Activated effector memory CD4-positive, alpha-beta T cell treated with Interleukin-2 at 50 U/mL for 16 hours (primary cell): ENCODE measurements at regions not wholly inside any gene's neighbourhood (a gene's known extent, or its start where the extent isn't known, plus 50 kb on each side); places are given as distances from the start of the nearest gene placed in this dataset.
"Not testable (repeated sequence)": the region's sequence is repeated elsewhere in the genome, so short reads cannot be mapped to it uniquely, and the experiment has no call there.

ENCODE experiments used
- DNase-seq: peaks from one replicate; pipeline ENCODE4 v3.0.0-alpha.2; 2020

DNA sequence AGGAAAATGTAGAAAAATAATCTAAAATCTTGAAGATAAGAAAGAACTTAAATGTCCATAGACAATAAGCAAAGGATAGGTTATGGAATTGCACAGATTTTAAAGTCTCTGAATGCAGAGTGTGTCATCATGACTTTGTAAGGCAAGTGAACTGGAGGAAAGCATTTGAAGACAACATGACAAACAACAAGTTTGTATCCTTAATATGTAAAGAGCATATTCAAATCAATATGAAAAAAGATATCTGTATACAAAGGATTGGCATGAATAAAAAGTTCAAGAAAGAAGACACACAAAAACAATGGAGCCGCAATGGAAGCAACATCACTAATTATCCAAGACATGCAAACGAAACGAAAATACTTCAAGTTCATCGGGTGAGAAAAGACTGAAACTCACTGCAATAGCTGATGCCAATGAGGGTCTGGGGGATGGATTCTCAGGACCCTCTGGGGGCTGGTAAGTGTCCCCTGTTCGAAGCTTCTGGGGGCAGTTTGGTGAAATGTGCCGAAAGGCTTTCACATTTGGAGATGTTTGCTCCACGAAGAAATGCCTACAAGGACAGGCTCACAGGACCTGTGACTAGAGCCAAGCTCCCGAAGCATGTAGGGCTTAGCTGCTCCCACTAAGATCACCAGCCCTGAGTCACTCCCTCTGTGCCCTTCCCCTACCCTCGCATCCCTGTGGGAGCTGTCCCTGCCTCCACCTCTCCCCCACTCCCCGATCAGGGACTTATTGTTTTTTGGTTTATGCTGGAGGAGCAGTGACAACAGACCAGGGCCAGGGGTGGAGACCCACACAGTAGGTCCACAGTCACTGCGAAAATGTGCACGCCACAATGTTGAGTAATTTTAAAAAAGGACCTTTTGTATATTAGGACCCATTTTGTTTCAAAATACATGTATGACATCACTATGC is 345.7 kb upstream of the SFSWAP start:
- DNase-seq: no peak

DNA sequence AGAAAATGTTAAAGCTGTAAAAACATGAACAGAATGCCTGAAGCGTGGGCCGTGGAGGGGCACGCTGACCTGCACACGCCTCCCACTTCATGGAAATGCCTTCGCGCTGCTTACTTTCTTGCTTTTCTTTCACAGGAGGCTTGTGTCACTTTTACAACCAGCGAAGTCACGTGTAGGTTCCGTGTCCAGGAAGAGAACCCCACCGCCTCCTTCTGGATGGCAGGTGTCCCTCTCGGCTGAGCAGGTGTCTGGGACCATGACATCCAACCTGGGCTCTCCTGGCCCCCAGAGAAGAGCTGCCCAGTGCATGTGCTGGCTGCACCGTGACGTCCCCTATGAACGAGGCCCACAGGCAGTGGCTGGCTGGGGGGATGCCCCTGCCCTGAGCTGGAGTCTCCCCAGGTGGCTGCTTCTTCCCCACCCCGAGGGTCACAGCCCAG is 345.0 kb upstream of the SFSWAP start:
- no peak for DNase-seq

DNA sequence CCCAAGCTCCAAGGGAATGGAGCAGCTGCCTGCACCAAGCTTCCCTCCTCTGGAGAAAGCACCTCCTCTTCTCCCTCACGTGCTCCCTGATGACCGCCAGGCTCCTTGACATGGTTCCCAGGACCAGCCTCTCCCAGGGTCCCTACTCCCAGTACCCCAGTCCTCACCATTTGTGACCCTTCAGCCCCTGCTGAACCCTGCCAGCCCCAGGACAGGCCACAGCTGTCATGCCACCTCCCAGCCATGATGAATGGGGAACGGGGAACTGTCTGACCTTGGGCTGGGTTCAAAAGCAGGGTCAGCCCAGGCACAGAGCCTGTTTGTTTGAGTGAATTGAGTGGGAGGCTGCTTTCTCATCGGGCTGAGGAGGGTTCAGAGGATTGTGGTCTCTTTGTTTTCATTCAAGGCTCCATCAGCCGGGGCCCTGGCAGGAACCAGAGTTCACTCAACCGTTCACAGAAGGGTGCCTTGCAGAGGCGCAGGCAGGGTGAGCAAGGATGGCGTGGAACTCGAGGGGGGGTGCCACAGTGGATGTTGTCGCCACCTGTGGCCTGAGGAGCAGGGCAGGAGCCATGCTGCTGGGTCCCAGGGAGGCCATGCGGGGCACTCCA is 344.5 kb upstream of the SFSWAP start:
- no peak for DNase-seq

DNA sequence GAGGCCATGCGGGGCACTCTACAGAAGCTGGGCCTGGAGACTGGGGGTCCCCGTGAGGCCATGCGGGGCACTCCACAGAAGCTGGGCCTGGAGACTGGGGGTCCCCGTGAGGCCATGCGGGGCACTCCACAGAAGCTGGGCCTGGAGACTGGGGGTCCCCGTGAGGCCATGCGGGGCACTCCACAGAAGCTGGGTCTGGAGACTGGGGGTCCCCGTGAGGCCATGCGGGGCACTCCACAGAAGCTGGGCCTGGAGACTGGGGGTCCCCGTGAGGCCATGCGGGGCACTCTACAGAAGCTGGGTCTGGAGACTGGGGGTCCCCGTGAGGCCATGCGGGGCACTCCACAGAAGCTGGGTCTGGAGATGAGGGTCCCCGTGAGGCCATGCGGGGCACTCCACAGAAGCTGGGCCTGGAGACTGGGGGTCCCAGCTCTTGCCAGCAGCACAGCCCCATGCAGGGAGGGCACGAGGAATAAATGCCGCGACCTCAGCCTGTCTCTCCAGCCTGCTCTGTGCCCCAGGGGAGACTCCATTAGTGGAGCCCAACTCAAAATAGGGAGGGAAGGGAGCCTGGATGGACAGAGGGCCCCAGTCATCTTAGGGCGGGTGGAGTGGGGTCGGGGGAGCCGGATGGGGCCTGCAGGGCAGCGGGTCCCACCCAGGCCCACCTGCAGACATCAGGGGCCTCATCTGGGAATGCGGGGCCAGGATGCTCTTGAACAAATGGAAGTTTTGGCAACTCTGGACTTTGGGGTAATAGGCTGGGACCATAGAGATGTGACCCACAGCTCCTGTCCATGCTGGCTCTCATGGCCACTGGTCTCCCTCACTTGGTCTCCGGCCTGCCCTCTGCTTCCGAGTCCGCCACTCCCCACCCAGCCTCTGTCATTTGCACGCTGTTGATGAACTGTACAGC is 343.6 kb upstream of the SFSWAP start:
- DNase-seq: not testable (repeated sequence)

DNA sequence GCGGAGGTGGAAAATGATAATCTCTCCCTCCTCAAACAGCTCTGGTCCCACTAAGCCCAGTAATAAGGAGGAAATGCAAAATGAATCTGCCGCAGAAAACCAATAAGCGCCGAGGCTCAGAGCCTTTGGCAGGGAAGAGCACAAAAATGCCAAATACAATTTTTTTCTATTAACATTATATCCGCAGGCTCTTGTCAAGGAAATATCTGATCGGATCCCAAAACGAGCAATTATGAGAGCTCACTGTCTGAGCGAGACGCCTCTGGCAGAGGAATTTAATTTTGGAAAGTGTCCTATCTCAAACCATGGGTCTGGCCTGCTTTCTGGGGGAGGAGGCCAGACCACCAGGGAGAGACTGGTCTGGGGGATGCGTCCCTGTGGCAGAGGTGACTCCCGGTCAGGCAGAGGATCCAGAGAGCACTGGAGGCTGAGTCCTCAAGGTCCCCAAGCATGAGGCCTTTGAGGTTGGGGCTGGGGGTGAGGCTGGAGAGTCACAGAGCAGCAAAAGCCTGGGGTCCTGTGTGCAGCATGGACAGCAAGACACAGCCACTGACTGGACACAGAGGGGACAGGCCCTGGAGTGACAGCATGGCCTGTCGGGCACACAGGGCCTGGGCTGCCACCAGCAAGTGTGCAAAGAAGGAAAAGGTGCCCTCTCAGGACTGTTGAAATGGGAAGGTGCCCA is 342.8 kb upstream of the SFSWAP start:
- DNase-seq: no peak

DNA sequence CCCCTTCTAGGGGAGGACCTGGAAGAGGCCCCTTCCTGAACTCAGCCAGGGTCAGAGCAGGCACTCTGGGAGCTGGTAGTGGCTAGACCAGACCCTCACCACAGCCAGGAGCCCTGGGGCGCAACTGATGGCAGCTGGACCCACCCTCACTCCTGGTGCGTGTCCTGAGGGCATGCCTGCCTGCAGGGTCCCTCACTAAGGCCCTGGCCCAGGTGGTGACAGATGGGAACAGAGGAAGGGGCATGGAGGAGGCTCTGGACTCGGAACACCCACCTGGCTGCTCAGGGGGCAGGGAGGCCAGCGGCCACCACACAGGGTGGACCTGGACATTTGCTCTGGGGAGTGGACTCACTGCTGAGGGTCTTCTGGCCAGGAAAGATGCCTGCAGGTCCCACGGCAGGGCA is 342.2 kb upstream of the SFSWAP start:
- no peak for DNase-seq

DNA sequence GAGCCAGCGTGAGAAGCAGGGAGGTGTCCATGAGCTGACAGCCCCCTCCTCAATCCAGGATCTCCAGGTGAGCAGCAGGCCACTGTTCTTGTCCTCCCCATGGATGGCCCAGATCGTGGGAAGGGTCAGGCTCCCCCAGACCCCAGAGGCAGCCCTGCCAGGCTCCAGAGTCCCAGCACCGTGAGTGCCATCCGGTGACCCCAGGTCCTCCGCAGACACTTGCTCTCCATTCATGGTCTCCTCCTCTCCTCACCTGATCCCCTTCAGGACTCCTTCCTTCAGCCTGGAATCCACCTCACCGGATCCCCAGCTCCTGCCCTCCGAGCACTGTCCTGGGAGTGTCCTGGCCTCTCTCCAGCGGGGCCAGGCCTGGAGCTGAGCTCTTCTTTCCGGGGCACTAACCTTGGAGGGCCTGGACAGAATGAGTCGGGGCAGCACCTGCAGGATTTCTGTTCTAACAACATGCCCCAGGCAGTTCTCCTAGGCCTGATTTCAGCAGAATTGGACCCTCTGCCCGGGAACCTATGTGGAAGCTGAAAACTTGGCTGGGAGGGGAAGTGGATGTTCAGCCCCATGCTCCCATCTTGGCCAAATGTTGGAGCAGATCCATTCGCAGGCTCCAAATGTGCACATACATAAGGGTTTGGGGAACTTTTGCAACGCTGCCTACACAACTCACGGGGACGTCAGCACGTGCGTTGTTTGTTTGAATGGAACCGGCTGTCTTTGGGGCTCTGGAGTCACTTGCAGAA is 341.6 kb upstream of the SFSWAP start:
- no peak for DNase-seq

DNA sequence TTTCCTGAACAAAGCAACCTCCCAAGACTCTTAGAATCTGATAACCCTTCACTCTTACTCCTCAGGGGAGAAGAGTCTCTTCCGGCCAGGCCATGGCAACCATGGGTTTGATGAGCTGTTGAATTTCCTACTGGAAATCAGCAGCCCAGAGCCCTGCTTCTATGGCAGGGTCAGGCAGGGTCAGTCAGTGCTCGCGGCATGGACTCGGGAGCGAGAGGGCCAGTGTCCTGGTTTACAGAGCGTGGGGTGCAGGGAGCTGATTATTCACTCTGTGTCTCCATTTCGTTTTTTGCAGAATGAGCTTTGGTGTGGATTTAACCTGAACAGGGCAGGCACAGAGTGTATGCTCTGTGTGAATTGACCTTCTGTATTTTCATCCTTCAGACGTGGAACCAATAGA is 340.6 kb upstream of the SFSWAP start:
- DNase-seq: no peak

DNA sequence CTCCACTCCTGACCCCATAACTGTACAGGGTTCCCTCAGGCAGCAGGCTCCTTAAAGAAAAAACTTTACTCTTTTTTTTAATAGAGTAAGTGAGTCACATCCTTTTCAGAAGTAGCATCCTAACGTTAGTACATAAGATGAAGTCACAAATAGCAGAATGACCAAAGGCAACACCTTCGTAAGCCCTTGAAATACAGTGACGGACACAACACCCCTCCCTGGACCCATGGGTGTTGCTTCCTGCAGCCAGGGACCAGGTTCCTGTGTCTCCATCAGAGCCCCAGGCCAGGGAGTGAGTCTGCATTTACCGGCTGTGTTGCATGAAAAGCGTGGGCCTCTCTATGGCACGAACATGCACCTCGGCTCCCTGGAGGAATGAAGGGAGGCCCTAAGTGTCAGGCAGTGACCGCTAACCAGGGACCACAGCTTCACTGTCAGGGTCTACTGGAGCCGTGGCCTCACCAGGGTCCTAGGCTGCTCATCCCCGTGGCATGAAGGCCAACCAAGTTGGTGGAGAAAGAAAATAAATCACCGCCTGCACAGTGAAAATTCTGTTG is 340.0 kb upstream of the SFSWAP start:
- DNase-seq: no peak

DNA sequence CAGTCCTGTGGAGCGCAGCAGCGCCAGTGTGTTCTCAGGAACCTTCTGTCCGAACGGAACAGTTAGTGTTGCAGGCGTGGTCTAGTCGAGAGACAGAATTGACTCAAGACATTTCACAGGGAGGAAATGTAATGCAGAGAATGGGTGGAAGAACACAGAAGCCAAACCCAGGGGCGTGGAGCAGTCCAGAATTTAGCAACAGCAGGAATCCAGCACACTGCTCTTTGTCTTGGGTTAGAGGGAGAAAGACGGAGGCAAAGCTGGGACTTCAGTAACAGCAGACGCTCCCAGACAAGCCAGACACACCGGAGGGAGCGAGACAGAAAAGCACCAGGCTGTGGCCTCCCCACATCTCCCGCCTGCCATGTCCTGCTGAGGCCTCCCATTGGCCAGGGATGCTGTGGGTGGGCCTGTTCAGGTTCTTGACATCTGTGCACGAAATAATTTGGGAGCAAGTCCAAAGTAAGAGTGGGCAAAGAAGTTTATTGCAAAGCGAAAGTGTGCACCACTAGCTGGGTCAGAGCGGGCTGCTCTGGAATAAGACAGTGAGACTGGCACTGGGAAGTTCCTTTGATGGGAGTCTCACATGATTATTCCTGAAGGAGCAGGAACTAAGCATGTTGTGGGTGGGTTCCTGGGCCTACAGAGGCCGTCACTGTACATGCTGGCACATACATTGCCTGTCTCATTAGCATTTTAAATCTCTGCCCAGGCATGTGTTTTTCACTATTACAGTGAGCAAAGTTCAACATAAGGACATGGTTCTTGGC is 339.3 kb upstream of the SFSWAP start:
- no peak for DNase-seq

DNA sequence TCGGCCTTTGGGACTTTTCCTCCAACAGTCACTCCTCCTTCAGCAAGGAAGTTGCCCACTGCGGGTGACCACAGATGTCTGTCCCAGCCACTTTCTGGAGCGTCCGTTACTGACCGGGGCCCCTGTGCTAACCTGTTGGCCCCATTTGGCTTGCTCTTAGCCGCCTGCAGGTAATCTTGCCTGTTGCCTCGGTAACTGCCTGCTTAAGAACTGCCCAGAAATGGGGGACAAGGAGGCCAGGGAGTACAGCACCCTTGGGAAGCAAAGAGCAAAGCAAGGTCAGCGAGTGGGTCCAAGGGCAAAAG is 338.8 kb upstream of the SFSWAP start:
- DNase-seq: no peak

DNA sequence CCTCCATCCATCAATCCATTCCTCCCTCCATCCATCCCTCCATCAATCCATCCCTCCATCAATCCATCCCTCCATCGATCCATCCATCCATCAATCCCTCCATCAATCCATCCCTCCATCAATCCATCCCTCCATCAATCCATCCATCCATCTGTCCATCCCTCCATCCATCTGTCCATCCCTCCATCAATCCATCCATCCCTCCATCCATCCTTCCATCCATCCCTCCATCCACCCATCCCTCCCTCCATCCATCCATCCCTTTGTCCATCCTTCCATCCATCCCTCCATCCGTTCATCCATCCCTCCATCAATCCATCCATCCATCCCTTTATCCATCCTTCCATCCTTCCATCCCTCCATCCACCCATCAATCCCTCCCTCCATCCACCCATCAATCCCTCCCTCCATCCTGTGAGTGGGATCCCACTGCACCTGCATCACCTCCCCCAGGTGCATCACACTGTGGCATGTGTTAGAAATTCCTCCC is 338.1 kb upstream of the SFSWAP start:
- DNase-seq: no peak

DNA sequence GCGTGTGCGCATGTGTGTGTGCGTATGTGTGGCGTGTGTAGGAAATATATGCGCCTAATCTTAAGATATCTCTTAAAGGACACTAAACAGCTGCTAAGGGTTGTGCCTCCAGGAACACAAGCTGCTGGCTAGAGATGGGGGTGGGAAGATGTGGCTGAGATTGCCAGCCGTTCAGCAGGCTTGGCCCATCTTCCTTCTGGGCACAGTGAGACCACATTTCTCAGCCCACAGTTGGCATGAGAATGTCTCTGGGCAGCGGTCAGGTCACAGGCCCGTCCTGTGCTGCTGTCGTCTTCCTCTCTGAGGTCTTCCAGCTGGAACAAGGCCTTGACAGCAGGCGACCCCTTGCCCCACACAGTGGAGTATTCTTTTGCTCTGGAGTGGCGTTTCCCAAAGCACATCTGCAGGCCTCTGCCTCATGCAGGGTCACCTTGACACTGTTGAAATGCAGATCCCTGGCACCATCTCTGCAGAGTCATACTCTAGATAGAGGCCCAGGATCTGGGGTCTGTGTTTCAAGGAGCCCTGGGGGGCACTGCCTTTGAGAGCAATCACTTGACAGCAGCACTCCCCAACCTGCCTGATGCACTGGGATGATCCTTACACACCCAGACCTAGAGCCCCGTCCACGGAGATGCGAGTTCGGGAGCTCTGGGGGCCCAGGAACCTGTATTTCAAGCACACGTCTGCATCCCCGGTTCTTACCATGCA is 335.5 kb upstream of the SFSWAP start:
- DNase-seq: no peak

DNA sequence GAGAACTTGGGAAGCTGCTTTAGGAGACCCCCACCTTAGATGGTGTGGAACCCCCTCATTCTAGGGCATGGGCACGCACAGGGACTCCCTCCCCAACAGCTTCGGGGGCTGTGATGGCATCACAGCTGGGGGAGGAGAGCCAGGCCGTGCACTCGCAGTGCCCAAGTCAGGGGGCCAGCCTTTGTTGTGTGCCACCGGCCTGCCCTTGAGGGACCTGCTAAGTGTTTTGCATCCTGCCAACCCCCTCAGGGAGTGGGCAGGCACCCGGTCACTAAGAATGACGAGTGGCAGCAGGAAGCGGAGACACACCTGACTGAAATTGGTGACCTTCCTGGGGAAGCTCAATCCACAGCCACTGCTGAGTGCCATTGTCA is 334.9 kb upstream of the SFSWAP start:
- no peak for DNase-seq

DNA sequence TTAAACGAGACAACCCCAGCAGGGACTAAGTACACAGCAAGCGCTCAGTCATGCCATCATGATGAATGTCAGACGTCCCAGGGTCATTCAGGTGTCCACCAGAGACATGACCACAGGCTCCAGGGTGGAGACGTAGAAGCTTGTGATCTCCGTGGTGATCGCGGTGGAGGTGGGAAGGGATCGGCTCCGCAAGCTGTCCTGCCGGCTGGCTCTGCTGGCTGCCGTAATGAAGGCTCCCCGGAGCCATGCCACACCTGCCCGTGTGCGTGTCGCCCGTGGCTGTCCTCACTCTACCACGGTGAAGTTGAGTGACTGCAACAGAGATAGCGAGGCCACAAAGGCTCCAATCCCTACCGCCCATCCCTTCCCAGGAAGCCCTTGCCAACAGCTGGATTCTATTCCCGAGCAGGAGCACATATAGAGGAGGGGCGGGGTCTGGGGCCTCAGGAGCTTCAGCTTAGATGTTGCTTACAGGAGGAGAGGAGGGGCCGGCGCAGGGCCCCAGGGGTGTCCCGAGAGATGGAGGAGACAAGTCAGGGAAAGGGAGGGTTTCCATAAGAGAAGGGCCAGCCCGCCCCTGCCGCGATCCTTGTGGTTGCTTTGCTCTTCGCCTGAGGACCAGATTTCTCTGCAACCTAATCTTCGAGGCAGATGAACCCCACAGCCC is 332.6 kb upstream of the SFSWAP start:
- no peak for DNase-seq

DNA sequence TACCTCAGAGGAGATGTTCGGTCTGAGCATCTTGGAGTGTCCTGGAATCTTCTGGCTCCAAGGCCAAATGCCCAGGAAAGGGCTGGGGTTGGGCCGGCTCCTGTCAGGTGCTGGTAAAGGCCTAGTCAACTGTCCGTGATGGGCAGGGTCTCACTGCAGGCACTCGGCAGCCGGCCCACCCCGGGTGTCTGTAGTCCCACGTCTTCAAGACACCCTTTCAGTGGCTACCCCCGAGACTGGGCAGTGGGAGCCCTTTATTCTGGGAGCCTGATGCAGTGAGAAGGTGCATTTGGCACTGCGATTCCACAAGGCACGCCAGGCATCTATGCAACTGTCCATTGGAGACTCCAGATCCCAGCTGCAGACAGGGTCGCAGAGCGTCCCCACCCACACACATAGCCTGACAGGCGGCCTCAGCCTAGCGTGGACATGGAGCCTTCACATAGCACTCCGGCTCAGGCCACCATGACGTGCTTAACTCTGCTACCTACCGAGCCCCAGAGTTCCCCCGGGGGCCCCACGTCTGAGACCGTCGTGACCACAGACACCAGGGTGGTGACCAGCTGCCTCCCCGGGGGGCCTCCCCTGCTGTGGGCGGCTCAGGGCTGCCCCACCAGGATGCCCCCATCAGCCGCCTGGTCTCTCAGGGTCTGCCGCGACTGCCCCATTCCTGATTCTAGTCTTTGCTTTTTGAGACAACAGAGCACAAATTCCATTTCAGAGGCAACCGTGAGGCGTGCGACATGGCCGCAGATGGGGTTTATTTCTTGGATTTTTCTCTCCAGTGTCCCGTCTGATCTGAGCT is 331.8 kb upstream of the SFSWAP start:
- no peak for DNase-seq

DNA sequence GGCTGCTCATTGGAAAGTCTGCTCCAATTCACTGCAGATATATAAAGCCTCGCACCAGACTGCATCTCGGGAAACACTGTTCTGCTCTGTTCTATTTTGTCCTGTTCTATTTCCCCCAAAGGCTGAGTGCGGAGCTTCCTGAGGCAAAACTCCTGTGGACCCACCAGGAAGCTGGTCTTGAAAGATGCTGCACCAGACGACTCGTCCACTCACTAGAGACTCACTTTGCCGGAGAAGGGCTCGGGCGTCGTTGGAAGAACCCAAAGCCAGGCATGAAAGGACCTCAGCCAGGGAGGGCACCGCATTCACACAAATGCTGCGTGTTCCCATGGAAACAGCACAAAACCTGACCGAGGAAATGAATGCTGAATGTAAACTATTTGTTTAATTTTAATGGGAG is 331.2 kb upstream of the SFSWAP start:
- DNase-seq: no peak

DNA sequence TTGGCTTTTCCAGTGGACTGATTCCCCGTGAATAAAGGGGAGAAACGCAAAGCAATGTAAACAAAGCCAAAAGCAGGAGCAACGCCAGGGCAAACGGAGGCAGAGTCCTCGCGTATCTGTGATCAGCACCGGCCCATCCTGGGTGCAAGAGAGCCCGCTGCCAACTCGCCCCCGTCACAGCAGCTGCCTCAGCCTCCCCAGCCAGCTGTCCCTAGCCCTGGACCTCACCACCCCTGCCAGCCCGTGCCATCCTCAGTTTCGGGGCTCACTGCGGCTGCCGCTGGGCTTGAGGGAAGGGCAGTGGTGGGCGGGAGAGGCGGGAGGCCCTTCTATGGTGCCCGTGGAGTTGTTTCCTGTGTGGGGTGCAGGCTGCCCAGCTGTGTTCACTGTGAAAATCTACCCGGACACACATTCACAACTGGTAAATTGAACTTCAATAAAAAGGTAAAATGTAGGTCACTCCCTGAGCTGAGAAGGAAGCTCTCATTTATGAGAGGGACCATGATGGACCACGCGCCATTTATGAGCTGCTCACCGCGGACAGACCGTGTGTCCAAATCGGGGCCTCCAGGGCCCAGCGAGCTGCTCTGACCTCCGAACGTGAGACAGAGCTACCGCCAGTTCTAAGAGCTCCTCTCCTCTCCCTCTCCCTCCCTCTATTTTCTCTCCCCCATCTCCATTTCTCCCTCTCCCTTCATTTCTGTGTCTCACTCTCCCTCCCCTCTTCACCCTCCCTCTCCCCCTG is 330.5 kb upstream of the SFSWAP start:
- no peak for DNase-seq
